ENCODE measurements at regions not wholly inside any gene's neighbourhood (a gene's known extent, or its start where the extent isn't known, plus 50 kb on each side); places are given as distances from the start of the nearest gene placed in this dataset.
A peak's percentile ranks its signal among the peaks of the same experiment; 100 is the strongest.

DNA sequence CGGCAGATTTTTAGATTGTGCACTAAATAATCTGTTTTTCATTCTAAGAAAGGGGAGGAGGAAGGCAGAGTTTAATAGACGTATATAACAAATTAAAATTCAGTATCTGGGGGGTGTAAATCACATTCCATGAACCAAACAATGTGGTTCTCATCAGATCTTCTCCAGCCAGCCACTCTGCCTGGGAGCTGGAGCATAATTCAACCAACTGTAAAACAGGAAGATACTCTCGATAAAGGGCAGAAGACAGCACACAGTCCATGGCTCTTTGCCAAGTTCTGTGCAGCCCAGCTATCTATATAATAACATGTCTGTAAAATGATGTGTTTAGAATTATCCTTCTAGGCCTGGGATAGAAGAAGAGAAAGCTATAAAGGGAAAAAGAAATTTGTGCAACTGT is 289.9 kb upstream of the ZFP64 start:
- H2BK15ac ChIP-seq (ENCODE audit: low read depth, low read length), result no peak overlapping the region
- ChIA-PET CTCF (interaction anchor here (0.6 kb wide), 1 partner anchor 807 kb away, joined by 4 read pairs; no protein-coding TSS in a partner anchor), POLR2A (ENCODE audit: unreplicated experiment) (no interaction called here)
- no peak overlapping the region for H2AK9ac ChIP-seq (replicated peaks; ENCODE audit: low read depth, low read length, poor library complexity)
- H3K79me1 ChIP-seq (ENCODE audit: low read depth in 1 of 2, low read length in 2 of 2), result no peaks in the 10 kb centered on the region
- no peak overlapping the region for H2BK120ac ChIP-seq (ENCODE audit: low read depth, low read length)
- dilution Hi-C loops (cut with HindIII; ENCODE audit: low sequenced_read_pairs, unreplicated experiment) (no loop called here), intact Hi-C loops (cut with micrococcal nuclease) (no loop called here), in situ Hi-C loops (cut with MboI; ENCODE audit: low sequenced_read_pairs) (loop anchor here (25.0 kb wide), 1 partner anchor 1456 kb away; no protein-coding TSS in a partner anchor)
- no TSS peak for BruUV-seq (replicated peaks)
- no peaks in the 10 kb centered on the region for H4K20me1 ChIP-seq (ENCODE audit: insufficient read depth, low read length)
- H3K27me3 ChIP-seq (ENCODE audit: control insufficient read depth, insufficient read depth, low read length), result no peaks in the 10 kb centered on the region
- H3K9ac ChIP-seq (ENCODE audit: low read depth, low read length), result no peak overlapping the region
- no peak overlapping the region for H2AFZ ChIP-seq (replicated peaks; ENCODE audit: low read length, poor library complexity)
- H3K4me3 ChIP-seq (ENCODE audit: insufficient read depth, low read depth, low read length), result no peak overlapping the region
- no peak overlapping the region for H3K4ac ChIP-seq (ENCODE audit: low read depth, low read length)
- no peaks in the 10 kb centered on the region for H3K9me3 ChIP-seq (ENCODE audit: control insufficient read depth, insufficient read depth, low read length)
- no peak overlapping the region for H3K4me2 ChIP-seq (ENCODE audit: low read depth, low read length)
- H3K18ac ChIP-seq (ENCODE audit: low read depth, low read length), result no peak overlapping the region
- no peak overlapping the region for H2BK20ac ChIP-seq (ENCODE audit: low read depth, low read length)
- H3K9me1 ChIP-seq (ENCODE audit: insufficient read depth, low read length), result no peaks in the 10 kb centered on the region
- no peak overlapping the region for H4K5ac ChIP-seq (ENCODE audit: low read depth, low read length)
- no peak overlapping the region for H3K56ac ChIP-seq (ENCODE audit: extremely low read depth, insufficient read depth, low read length)
- no peak overlapping the region for H3K14ac ChIP-seq (replicated peaks; ENCODE audit: low read depth, low read length)
- no peaks in the 10 kb centered on the region for H3K36me3 ChIP-seq (ENCODE audit: control insufficient read depth, insufficient read depth, low read length)
- no peak overlapping the region for H4K8ac ChIP-seq (ENCODE audit: low read depth in 2 of 2, low read length in 2 of 2)
- DNase-seq (peak; percentile 50), ATAC-seq (ENCODE audit: low read depth) (no peak)
- no peak overlapping the region for H2AK5ac ChIP-seq (ENCODE audit: low read depth, low read length)
- H3K4me1 ChIP-seq (ENCODE audit: control insufficient read depth, insufficient read depth, low read length), result peaks cover 6% of the 10 kb centered on the region
- no peak overlapping the region for H4K91ac ChIP-seq (ENCODE audit: insufficient read depth, low read depth, low read length)
- TF ChIP-seq, protein P1, sequence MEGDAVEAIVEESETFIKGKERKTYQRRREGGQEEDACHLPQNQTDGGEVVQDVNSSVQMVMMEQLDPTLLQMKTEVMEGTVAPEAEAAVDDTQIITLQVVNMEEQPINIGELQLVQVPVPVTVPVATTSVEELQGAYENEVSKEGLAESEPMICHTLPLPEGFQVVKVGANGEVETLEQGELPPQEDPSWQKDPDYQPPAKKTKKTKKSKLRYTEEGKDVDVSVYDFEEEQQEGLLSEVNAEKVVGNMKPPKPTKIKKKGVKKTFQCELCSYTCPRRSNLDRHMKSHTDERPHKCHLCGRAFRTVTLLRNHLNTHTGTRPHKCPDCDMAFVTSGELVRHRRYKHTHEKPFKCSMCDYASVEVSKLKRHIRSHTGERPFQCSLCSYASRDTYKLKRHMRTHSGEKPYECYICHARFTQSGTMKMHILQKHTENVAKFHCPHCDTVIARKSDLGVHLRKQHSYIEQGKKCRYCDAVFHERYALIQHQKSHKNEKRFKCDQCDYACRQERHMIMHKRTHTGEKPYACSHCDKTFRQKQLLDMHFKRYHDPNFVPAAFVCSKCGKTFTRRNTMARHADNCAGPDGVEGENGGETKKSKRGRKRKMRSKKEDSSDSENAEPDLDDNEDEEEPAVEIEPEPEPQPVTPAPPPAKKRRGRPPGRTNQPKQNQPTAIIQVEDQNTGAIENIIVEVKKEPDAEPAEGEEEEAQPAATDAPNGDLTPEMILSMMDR (conservative IDR thresholded peaks at IDR 0.05; ENCODE audit: low read depth, low read length), result no peak
- no peak for TF ChIP-seq CHD1 (IDR thresholded peaks at IDR 0.05; ENCODE audit: low read depth, low read length)
- H2BK5ac ChIP-seq (ENCODE audit: low read depth, low read length, poor library complexity, severe bottlenecking), result no peak overlapping the region
- no peak overlapping the region for H3K27ac ChIP-seq (ENCODE audit: insufficient read depth, low read length)
- no CpG with 5 or more reads among the region's 3 CpGs for WGBS, 2 experiments (ENCODE audit: extremely low coverage in 2 of 2, insufficient read length in 1 of 2)
- H3K23ac ChIP-seq (ENCODE audit: low read depth, low read length), result no peak overlapping the region

Measured in IMR-90 (cell line).